ENCODE measurements at regions not wholly inside any gene's neighbourhood (a gene's known extent, or its start where the extent isn't known, plus 50 kb on each side); places are given as distances from the start of the nearest gene placed in this dataset.
"Not testable (repeated sequence)": the region's sequence is repeated elsewhere in the genome, so short reads cannot be mapped to it uniquely, and the experiment has no call there.

GRCh38 chr12:131313635-131314034 lies 359.9 kb downstream of the ADGRD1 start:
- DNase-seq (ENCODE audit: low read depth) = no peak

- DNase-seq (ENCODE audit: low read depth) = no peak
Observed at GRCh38 chr12:131314524-131315090, 360.9 kb downstream of the ADGRD1 start.

GRCh38 chr12:131315601-131316000 lies 361.9 kb downstream of the ADGRD1 start:
- DNase-seq (ENCODE audit: low read depth) = no peak

- no peak for DNase-seq (ENCODE audit: low read depth)
Observed at GRCh38 chr12:131316388-131316787, 362.7 kb downstream of the ADGRD1 start.

- no peak for DNase-seq (ENCODE audit: low read depth)
Observed at GRCh38 chr12:131318045-131318685, 364.5 kb downstream of the ADGRD1 start.

GRCh38 chr12:131321988-131322387 lies 368.3 kb downstream of the ADGRD1 start:
- DNase-seq (ENCODE audit: low read depth) = no peak

- DNase-seq (ENCODE audit: low read depth) = not testable (repeated sequence)
Observed at GRCh38 chr12:131322460-131322859, 368.8 kb downstream of the ADGRD1 start.

- no peak for DNase-seq (ENCODE audit: low read depth)
Observed at GRCh38 chr12:131323879-131324278, 370.2 kb downstream of the ADGRD1 start.

- DNase-seq (ENCODE audit: low read depth) = no peak
Observed at GRCh38 chr12:131327521-131328488, 374.1 kb downstream of the ADGRD1 start.

- DNase-seq (ENCODE audit: low read depth) = not testable (repeated sequence)
Observed at GRCh38 chr12:131328861-131329845, 375.4 kb downstream of the ADGRD1 start.

GRCh38 chr12:131330106-131330815 lies 376.6 kb downstream of the ADGRD1 start:
- no peak for DNase-seq (ENCODE audit: low read depth)

GRCh38 chr12:131331148-131331750 lies 377.5 kb downstream of the ADGRD1 start:
- no peak for DNase-seq (ENCODE audit: low read depth)

GRCh38 chr12:131332224-131332623 lies 378.5 kb downstream of the ADGRD1 start:
- DNase-seq (ENCODE audit: low read depth) = no peak

GRCh38 chr12:131333136-131333535 lies 377.8 kb upstream of the SFSWAP start:
- DNase-seq (ENCODE audit: low read depth) = no peak

GRCh38 chr12:131333621-131334440 lies 377.1 kb upstream of the SFSWAP start:
- DNase-seq (ENCODE audit: low read depth) = no peak

- DNase-seq (ENCODE audit: low read depth) = no peak
Observed at GRCh38 chr12:131334835-131335234, 376.1 kb upstream of the SFSWAP start.

GRCh38 chr12:131335456-131335855 lies 375.4 kb upstream of the SFSWAP start:
- DNase-seq (ENCODE audit: low read depth) = no peak

- DNase-seq (ENCODE audit: low read depth) = not testable (repeated sequence)
Observed at GRCh38 chr12:131337861-131338260, 373.0 kb upstream of the SFSWAP start.

GRCh38 chr12:131340616-131341210 lies 370.2 kb upstream of the SFSWAP start:
- no peak for DNase-seq (ENCODE audit: low read depth)

Measured in EH (cell line).